ENCODE measurements at regions not wholly inside any gene's neighbourhood (a gene's known extent, or its start where the extent isn't known, plus 50 kb on each side); places are given as distances from the start of the nearest gene placed in this dataset.

DNA sequence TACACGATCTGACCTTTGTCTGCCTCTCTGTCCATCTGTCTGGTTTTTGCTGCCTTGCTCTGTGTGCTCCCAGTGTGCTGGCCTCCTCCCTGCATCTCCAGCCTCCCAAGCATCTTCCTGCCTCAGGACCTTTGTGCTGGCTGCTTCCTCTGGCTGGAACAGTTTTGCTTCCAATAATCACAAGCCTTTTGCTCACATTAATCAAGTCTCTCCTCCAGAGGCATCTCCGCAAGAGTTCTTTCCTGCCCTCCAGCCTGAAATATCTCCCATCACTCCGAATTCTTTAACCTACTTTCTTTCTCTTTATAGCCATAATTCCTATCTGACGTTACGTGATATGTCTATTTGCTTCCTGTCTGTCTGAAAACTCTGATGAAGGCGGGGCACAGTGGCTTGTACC, 267.1 kb downstream of the ABCC12 start:
- TF ChIP-seq ZNF274 (IDR thresholded peaks at IDR 0.05; ENCODE audit: low read depth, low read length) (no peak), YY1 (IDR thresholded peaks at IDR 0.05; ENCODE audit: insufficient read depth, insufficient read length) (no peak)

All from NT2/D1 (cell line).